Hippocampal formation (tissue), 2 donors: ENCODE measurements at regions not wholly inside any gene's neighbourhood (a gene's known extent, or its start where the extent isn't known, plus 50 kb on each side); places are given as distances from the start of the nearest gene placed in this dataset.
A peak's percentile ranks its signal among the peaks of the same experiment; 100 is the strongest.
"Not testable (repeated sequence)": the region's sequence is repeated elsewhere in the genome, so short reads cannot be mapped to it uniquely, and the experiment has no call there.

ENCODE experiments used
- DNase-seq, 2 donors: peaks; one replicate each; lab custom pipeline; 2025; lab: John Stamatoyannopoulos, UW

GRCh38 chr5:162800301-162800700 lies 637.1 kb upstream of the CCNG1 start:
- DNase-seq, result no peak

GRCh38 chr5:162801235-162801634 lies 636.2 kb upstream of the CCNG1 start:
- no peak for DNase-seq

- no peak for DNase-seq
These were observed 631.2 kb upstream of the CCNG1 start for GRCh38 chr5:162806195-162806594.

- DNase-seq, result no peak
These were observed 626.3 kb upstream of the CCNG1 start for GRCh38 chr5:162811071-162811470.

- DNase-seq, result no peak
These were observed 620.6 kb upstream of the CCNG1 start for GRCh38 chr5:162816816-162817215.

GRCh38 chr5:162817364-162817763 lies 620.0 kb upstream of the CCNG1 start:
- DNase-seq, result no peak

- not testable (repeated sequence) for DNase-seq
These were observed 615.7 kb upstream of the CCNG1 start for GRCh38 chr5:162821664-162822063.

- DNase-seq, result no peak
These were observed 613.0 kb upstream of the CCNG1 start for GRCh38 chr5:162824360-162824759.

- peak in 1 of 2 donors; percentile 41 for DNase-seq
These were observed 600.2 kb upstream of the CCNG1 start for GRCh38 chr5:162837155-162837554.

GRCh38 chr5:162842727-162843126 lies 594.7 kb upstream of the CCNG1 start:
- DNase-seq, result no peak

GRCh38 chr5:162852134-162852533 lies 585.3 kb upstream of the CCNG1 start:
- DNase-seq, result no peak

GRCh38 chr5:162858770-162859169 lies 578.6 kb upstream of the CCNG1 start:
- DNase-seq, result no peak

GRCh38 chr5:162870966-162871365 lies 566.4 kb upstream of the CCNG1 start:
- no peak for DNase-seq

- no peak for DNase-seq
These were observed 554.8 kb upstream of the CCNG1 start for GRCh38 chr5:162882629-162883028.

GRCh38 chr5:162886717-162887116 lies 550.7 kb upstream of the CCNG1 start:
- DNase-seq, result no peak

- no peak for DNase-seq
These were observed 549.1 kb upstream of the CCNG1 start for GRCh38 chr5:162888268-162888667.

GRCh38 chr5:162911873-162912272 lies 525.5 kb upstream of the CCNG1 start:
- no peak for DNase-seq

- DNase-seq, result no peak
These were observed 521.0 kb upstream of the CCNG1 start for GRCh38 chr5:162916368-162916767.

- no peak for DNase-seq
These were observed 508.3 kb upstream of the CCNG1 start for GRCh38 chr5:162929104-162929503.

GRCh38 chr5:162931501-162931900 lies 505.9 kb upstream of the CCNG1 start:
- no peak for DNase-seq

- DNase-seq, result no peak
These were observed 497.4 kb upstream of the CCNG1 start for GRCh38 chr5:162939991-162940390.

GRCh38 chr5:162948677-162949076 lies 488.7 kb upstream of the CCNG1 start:
- DNase-seq, result no peak

GRCh38 chr5:162956570-162956969 lies 480.8 kb upstream of the CCNG1 start:
- no peak for DNase-seq

- DNase-seq, result not testable (repeated sequence)
These were observed 473.3 kb upstream of the CCNG1 start for GRCh38 chr5:162964144-162964543.

GRCh38 chr5:162990063-162990462 lies 447.3 kb upstream of the CCNG1 start:
- DNase-seq, result no peak
